GM21390 (cell line): ENCODE measurements at regions not wholly inside any gene's neighbourhood (a gene's known extent, or its start where the extent isn't known, plus 50 kb on each side); places are given as distances from the start of the nearest gene placed in this dataset.

Source experiments
- ATAC-seq: cut with Tn5 transposase; IDR thresholded peaks from one replicate; pipeline ENCODE4 v1.9.1; 2021; ENCODE audit not compliant: unreplicated experiment

- ATAC-seq = no peak
These were observed 83.1 kb downstream of the CDC42EP3 start for GRCh38 chr2:37588316-37588777.

DNA sequence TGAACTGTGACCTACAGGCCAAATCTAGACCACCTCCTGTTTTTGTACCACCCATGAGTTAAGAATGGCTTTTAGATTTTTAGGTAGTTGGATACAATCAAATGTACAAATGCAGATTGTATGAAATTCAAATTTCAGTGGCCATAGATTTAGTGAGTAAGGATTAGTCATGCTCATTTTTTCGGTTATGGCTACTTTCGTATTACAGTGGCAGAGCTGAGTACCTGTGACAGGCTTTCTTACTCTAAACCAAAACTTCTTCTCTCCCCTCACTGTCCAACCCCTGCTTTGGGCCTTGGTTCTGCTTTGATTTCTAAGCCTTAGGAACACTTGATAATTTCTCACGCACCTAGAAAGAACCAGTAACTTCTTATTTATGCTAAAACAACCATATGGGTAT lies 82.1 kb downstream of the CDC42EP3 start:
- ATAC-seq = peak; percentile 44

DNA sequence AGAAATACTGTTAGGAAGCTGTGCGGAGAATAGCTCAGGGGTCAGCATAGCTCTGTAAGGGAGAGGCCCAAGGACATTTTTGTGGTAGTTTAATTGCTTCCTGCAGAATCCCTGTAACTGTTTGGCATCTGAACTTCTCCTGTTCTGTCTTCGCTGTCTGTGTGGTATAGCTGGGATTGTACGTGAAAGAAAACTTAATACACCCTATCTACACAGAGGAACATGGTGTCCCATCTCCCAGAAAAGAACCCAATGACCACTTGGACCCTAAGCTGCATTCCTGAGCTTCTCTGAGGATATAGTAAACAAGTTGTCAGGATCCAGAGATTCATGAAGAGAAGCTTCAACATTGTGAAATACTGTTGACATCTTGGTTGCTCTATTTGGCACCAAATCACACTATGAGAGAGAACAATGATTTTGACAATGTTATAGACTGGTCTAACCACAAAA lies 81.3 kb downstream of the CDC42EP3 start:
- no peak for ATAC-seq
